ENCODE measurements at regions not wholly inside any gene's neighbourhood (a gene's known extent, or its start where the extent isn't known, plus 50 kb on each side); places are given as distances from the start of the nearest gene placed in this dataset.

- TF ChIP-seq CTCF (IDR thresholded peaks at IDR 0.05; ENCODE audit: low read depth, low read length, poor library complexity, severe bottlenecking) = no peak
- TF ChIP-seq EZH2phosphoT487 (IDR thresholded peaks at IDR 0.05; ENCODE audit: borderline replicate concordance, low read length) = no peak
Measured at GRCh38 chr11:28838741-28839140, 730.6 kb downstream of the METTL15 start.

Measured in DOHH2 (cell line).